NCI-H82 treated with DMSO at 0.1 percent for 48 hours (cell line): ENCODE measurements at regions not wholly inside any gene's neighbourhood (a gene's known extent, or its start where the extent isn't known, plus 50 kb on each side); places are given as distances from the start of the nearest gene placed in this dataset.

ENCODE experiments used
- DNase-seq: peaks from one replicate; lab custom pipeline; 2025; ENCODE audit not compliant: unreplicated experiment; lab: John Stamatoyannopoulos, UW

GRCh38 chr5:38207343-38207742 is 51.0 kb upstream of the EGFLAM start:
- no peak for DNase-seq

- no peak for DNase-seq
Measured at GRCh38 chr5:38202741-38203140, 55.6 kb upstream of the EGFLAM start.

- DNase-seq, result no peak
Measured at GRCh38 chr5:38200872-38201557, 57.3 kb upstream of the EGFLAM start.

- no peak for DNase-seq
Measured at GRCh38 chr5:38197118-38197517, 61.2 kb upstream of the EGFLAM start.

DNA sequence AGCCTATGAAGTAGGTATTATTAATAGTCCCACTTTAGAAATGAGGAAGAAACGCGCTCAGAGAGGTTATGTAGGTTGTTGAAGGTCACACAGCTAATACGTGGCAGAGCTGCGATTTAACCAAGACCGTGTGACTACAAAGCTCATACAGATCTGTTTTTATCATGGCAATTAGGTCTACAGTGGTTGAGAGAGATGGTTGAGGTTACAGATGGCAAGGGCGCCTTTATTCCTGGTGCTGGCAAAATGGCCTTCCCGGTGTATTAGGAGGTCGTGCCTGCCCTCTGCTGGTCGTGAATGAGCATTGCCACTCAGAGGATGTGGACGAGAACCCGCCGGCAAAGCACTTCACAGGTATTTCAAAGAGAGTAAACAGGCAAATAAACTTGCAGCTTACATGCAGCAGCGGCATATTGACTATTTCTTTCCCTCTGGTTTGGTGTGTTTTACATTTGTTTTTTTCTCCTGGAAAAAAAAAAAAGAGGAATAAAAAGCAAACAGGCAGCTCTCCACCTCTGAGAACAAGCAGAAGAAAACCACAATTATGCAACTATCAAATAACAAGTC is 65.3 kb upstream of the EGFLAM start:
- peak; percentile 38 for DNase-seq

GRCh38 chr5:38191693-38192092 is 66.7 kb upstream of the EGFLAM start:
- no peak for DNase-seq

DNA sequence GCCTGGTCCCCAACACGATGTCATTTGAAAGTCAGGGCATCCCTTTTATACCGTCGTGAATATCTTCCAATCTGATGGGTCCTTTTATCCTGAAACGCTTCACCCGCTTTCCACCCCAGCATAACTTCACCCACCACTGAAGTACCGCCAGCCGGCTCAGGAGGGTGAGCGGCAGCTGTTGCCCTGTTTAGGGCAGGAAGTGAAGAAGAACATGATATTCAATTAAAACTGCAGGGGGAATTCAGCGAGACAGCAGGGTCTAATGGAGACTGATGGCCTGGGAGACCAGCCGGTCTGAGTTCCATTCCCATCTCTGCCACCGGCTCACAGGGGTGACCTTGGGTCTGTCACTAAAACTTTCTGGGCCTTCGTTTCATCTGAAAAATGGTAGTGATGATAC is 68.2 kb upstream of the EGFLAM start:
- DNase-seq, result peak; percentile 43

- no peak for DNase-seq
Measured at GRCh38 chr5:38189081-38189504, 69.3 kb upstream of the EGFLAM start.

GRCh38 chr5:38188591-38188990 is 69.8 kb upstream of the EGFLAM start:
- DNase-seq, result no peak

- DNase-seq, result no peak
Measured at GRCh38 chr5:38187532-38187931, 70.8 kb upstream of the EGFLAM start.

GRCh38 chr5:38184627-38185026 is 73.7 kb upstream of the EGFLAM start:
- no peak for DNase-seq

DNA sequence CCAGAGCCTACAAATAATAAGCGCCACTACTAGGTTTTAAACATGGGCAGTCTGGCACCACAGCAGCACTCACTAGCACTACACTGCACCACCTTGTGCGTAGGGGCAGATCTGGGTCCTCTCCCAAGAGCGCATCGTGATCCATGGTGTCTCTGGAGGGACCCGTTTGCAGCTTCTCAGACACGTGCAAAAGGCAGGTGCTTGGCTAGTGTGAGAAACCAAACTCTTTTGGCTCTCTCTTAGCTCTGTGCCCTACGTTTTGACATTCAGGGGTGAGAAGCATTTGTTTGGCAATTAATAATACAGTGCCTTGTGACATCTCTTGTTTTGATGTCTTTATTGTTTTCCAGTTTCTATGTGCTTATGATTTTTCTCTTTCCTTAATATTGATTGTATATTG is 75.4 kb upstream of the EGFLAM start:
- no peak for DNase-seq

DNA sequence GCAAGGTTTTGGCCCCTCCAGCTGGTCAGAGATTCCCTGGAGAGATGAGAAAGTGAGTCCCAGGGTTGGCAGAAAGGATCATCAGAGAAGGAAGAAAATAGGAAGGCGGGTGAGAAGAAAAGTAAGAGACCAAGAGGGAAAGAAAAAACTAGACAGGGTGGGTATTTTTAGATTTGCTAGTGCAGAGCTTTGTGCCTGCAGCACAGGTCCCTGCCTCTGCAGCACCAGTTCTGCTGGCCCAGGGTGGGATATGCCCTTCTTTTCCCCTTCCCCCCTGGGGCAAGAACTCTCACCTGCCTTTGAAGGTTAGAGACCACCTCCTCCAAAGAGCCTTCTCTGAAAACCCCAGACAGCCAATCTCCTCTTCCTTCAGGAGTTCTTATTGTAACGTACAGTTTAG is 90.3 kb upstream of the EGFLAM start:
- DNase-seq, result no peak

GRCh38 chr5:38167562-38167996 is 90.8 kb upstream of the EGFLAM start:
- no peak for DNase-seq

- no peak for DNase-seq
Measured at GRCh38 chr5:38166832-38167231, 91.5 kb upstream of the EGFLAM start.

- no peak for DNase-seq
Measured at GRCh38 chr5:38165435-38165834, 92.9 kb upstream of the EGFLAM start.

- DNase-seq, result no peak
Measured at GRCh38 chr5:38164776-38165399, 93.5 kb upstream of the EGFLAM start.

DNA sequence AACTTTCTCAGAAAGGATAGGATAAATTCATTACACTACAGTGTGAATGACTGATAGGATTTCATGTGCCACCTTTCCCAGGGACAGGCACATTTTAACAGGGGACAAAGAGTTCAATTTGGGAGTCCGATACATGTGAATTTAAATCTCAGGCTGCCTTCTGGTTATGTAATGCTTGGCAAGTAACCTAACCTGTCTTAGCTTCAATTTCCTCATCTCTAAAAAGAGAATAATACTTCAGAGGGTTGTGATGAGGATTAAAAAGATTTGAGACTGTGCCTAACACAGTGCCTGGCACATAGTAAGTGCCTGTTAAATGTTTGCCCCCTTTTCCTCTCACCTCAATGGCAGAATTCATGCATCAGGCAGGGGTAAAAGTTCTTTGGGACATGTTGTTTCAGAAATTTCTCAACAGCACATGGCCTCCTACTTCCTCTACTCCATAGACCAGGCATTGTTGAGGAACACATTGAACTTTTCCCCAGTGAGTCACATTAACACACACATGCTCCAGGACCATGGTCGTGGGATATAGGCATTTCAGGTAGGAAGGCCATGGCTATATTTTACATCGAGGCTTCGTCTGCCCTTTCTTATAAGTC is 94.6 kb upstream of the EGFLAM start:
- no peak for DNase-seq

- DNase-seq, result no peak
Measured at GRCh38 chr5:38162625-38163024, 95.7 kb upstream of the EGFLAM start.

- no peak for DNase-seq
Measured at GRCh38 chr5:38157024-38157423, 101.3 kb upstream of the EGFLAM start.

- DNase-seq, result no peak
Measured at GRCh38 chr5:38154615-38155204, 103.6 kb upstream of the EGFLAM start.

DNA sequence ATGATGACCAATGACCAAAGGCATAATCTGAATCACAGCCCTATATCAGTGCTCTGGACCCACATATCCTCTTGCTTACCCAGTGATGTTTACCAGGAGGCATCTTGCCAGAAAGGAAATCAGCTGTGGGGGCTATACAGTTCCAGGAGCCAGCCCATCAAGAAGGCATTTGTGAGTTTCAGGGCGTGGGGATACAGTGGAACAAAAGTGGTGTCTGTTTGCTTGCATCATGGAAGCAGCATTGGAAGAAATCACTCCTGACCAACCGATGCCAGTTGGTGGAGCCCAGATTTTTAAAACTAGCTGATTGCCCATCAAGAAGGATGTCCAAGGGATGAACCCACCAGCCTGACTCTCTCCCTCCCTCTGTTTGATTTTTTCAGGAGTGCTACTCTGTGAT is 106.5 kb upstream of the EGFLAM start:
- no peak for DNase-seq
